ENCODE measurements at regions not wholly inside any gene's neighbourhood (a gene's known extent, or its start where the extent isn't known, plus 50 kb on each side); places are given as distances from the start of the nearest gene placed in this dataset.
"Not testable (repeated sequence)": the region's sequence is repeated elsewhere in the genome, so short reads cannot be mapped to it uniquely, and the experiment has no call there.

- not testable (repeated sequence) for H3K4me3 Mint-ChIP-seq, H3K27ac Mint-ChIP-seq, H3K4me1 Mint-ChIP-seq, H3K9me3 Mint-ChIP-seq, H3K27me3 Mint-ChIP-seq, H3K36me3 Mint-ChIP-seq
Measured at GRCh38 chr21:6526213-6526612, 3995.2 kb upstream of the TPTE start.

- H3K9me3 Mint-ChIP-seq, H3K4me3 Mint-ChIP-seq, H3K4me1 Mint-ChIP-seq, H3K36me3 Mint-ChIP-seq, H3K27me3 Mint-ChIP-seq, H3K27ac Mint-ChIP-seq: not testable (repeated sequence)
Measured at GRCh38 chr21:6530655-6531054, 3990.7 kb upstream of the TPTE start.

GRCh38 chr21:6533261-6533660 lies 3988.1 kb upstream of the TPTE start:
- H3K27ac Mint-ChIP-seq, H3K9me3 Mint-ChIP-seq, H3K4me3 Mint-ChIP-seq, H3K4me1 Mint-ChIP-seq, H3K27me3 Mint-ChIP-seq, H3K36me3 Mint-ChIP-seq: not testable (repeated sequence)

- H3K9me3 Mint-ChIP-seq, H3K4me3 Mint-ChIP-seq, H3K36me3 Mint-ChIP-seq, H3K27me3 Mint-ChIP-seq, H3K4me1 Mint-ChIP-seq, H3K27ac Mint-ChIP-seq: not testable (repeated sequence)
Measured at GRCh38 chr21:6538320-6538719, 3983.1 kb upstream of the TPTE start.

- not testable (repeated sequence) for H3K4me3 Mint-ChIP-seq, H3K36me3 Mint-ChIP-seq, H3K9me3 Mint-ChIP-seq, H3K4me1 Mint-ChIP-seq, H3K27ac Mint-ChIP-seq, H3K27me3 Mint-ChIP-seq
Measured at GRCh38 chr21:6539688-6540087, 3981.7 kb upstream of the TPTE start.

GRCh38 chr21:6541036-6541435 lies 3980.3 kb upstream of the TPTE start:
- not testable (repeated sequence) for H3K36me3 Mint-ChIP-seq, H3K4me1 Mint-ChIP-seq, H3K27me3 Mint-ChIP-seq, H3K27ac Mint-ChIP-seq, H3K4me3 Mint-ChIP-seq, H3K9me3 Mint-ChIP-seq

GRCh38 chr21:6545288-6545687 lies 3976.1 kb upstream of the TPTE start:
- H3K27me3 Mint-ChIP-seq, H3K36me3 Mint-ChIP-seq, H3K4me1 Mint-ChIP-seq, H3K27ac Mint-ChIP-seq, H3K4me3 Mint-ChIP-seq, H3K9me3 Mint-ChIP-seq: not testable (repeated sequence)

- not testable (repeated sequence) for H3K27ac Mint-ChIP-seq, H3K4me3 Mint-ChIP-seq, H3K4me1 Mint-ChIP-seq, H3K36me3 Mint-ChIP-seq, H3K27me3 Mint-ChIP-seq, H3K9me3 Mint-ChIP-seq
Measured at GRCh38 chr21:6551045-6551444, 3970.3 kb upstream of the TPTE start.

- not testable (repeated sequence) for H3K4me3 Mint-ChIP-seq, H3K27ac Mint-ChIP-seq, H3K9me3 Mint-ChIP-seq, H3K27me3 Mint-ChIP-seq, H3K36me3 Mint-ChIP-seq, H3K4me1 Mint-ChIP-seq
Measured at GRCh38 chr21:6553505-6554376, 3967.6 kb upstream of the TPTE start.

- not testable (repeated sequence) for H3K4me3 Mint-ChIP-seq, H3K27ac Mint-ChIP-seq, H3K27me3 Mint-ChIP-seq, H3K36me3 Mint-ChIP-seq, H3K9me3 Mint-ChIP-seq, H3K4me1 Mint-ChIP-seq
Measured at GRCh38 chr21:6554377-6554864, 3967.0 kb upstream of the TPTE start.

- H3K27ac Mint-ChIP-seq: not testable (repeated sequence)
Measured at GRCh38 chr21:6556516-6556915, 3964.9 kb upstream of the TPTE start.

GRCh38 chr21:6557415-6557814 lies 3964.0 kb upstream of the TPTE start:
- not testable (repeated sequence) for H3K9me3 Mint-ChIP-seq, H3K27ac Mint-ChIP-seq, H3K4me3 Mint-ChIP-seq, H3K36me3 Mint-ChIP-seq, H3K27me3 Mint-ChIP-seq, H3K4me1 Mint-ChIP-seq

More at GRCh38 chr21:6556516-6556915, 3964.9 kb upstream of the TPTE start:
- not testable (repeated sequence) for H3K36me3 Mint-ChIP-seq, H3K9me3 Mint-ChIP-seq, H3K4me1 Mint-ChIP-seq, H3K27me3 Mint-ChIP-seq, H3K4me3 Mint-ChIP-seq

- not testable (repeated sequence) for H3K27ac Mint-ChIP-seq, H3K27me3 Mint-ChIP-seq, H3K9me3 Mint-ChIP-seq, H3K36me3 Mint-ChIP-seq, H3K4me1 Mint-ChIP-seq, H3K4me3 Mint-ChIP-seq
Measured at GRCh38 chr21:6561168-6561567, 3960.2 kb upstream of the TPTE start.

GRCh38 chr21:6561578-6561977 lies 3959.8 kb upstream of the TPTE start:
- H3K4me3 Mint-ChIP-seq, H3K36me3 Mint-ChIP-seq, H3K27ac Mint-ChIP-seq, H3K9me3 Mint-ChIP-seq, H3K4me1 Mint-ChIP-seq, H3K27me3 Mint-ChIP-seq: not testable (repeated sequence)

- not testable (repeated sequence) for H3K4me1 Mint-ChIP-seq, H3K4me3 Mint-ChIP-seq, H3K27me3 Mint-ChIP-seq, H3K9me3 Mint-ChIP-seq, H3K36me3 Mint-ChIP-seq, H3K27ac Mint-ChIP-seq
Measured at GRCh38 chr21:6564543-6565166, 3956.7 kb upstream of the TPTE start.

- not testable (repeated sequence) for H3K4me1 Mint-ChIP-seq, H3K27ac Mint-ChIP-seq, H3K36me3 Mint-ChIP-seq, H3K27me3 Mint-ChIP-seq, H3K9me3 Mint-ChIP-seq, H3K4me3 Mint-ChIP-seq
Measured at GRCh38 chr21:6565190-6566094, 3955.9 kb upstream of the TPTE start.
